ENCODE measurements at regions not wholly inside any gene's neighbourhood (a gene's known extent, or its start where the extent isn't known, plus 50 kb on each side); places are given as distances from the start of the nearest gene placed in this dataset.

DNA sequence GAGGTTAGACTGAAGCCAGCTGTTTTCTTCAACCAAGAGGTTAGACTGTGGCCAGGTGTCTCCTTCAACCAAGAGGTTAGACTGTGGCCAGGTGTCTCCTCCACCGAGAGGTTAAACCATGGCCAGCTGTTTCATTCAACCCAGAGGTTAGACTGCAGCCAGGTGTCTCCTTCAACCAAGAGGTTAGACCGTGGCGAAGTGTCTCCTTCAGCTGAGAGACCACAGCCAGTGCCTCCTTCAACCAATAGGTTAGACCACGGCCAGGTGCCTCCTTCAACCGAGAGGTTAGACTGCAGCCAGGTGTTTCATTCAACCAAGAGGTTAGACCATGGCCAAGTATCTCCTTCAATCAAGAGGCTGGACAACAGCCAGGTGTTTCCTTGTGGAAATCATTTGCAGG is 498.1 kb downstream of the TBC1D22A start:
- TF ChIP-seq, protein P1, sequence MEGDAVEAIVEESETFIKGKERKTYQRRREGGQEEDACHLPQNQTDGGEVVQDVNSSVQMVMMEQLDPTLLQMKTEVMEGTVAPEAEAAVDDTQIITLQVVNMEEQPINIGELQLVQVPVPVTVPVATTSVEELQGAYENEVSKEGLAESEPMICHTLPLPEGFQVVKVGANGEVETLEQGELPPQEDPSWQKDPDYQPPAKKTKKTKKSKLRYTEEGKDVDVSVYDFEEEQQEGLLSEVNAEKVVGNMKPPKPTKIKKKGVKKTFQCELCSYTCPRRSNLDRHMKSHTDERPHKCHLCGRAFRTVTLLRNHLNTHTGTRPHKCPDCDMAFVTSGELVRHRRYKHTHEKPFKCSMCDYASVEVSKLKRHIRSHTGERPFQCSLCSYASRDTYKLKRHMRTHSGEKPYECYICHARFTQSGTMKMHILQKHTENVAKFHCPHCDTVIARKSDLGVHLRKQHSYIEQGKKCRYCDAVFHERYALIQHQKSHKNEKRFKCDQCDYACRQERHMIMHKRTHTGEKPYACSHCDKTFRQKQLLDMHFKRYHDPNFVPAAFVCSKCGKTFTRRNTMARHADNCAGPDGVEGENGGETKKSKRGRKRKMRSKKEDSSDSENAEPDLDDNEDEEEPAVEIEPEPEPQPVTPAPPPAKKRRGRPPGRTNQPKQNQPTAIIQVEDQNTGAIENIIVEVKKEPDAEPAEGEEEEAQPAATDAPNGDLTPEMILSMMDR (conservative IDR thresholded peaks at IDR 0.05) = no peak
- H3K27ac ChIP-seq = no peak overlapping the region

DNA sequence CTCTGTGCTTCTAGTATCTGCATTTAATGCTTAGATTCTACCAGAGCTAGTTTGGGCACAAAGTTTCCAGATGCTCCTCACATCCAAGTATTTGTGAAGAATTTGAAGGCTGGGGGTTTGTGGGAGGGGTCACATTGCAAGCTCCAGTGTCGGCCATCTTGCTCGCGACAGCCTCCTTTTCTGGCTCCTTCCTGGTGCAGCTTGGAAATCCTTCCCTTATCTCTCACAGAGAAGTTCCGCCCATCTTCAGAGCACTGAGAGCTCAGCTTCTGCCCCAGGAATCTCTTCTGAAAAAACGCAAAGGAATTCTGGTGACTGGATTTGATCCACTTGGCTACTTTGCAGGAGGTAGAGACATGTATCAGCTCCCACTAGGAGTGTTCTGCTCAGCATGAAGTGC is 497.5 kb downstream of the TBC1D22A start:
- TF ChIP-seq, protein P1 (conservative IDR thresholded peaks at IDR 0.05) = no peak
- H3K27ac ChIP-seq = no peak overlapping the region

DNA sequence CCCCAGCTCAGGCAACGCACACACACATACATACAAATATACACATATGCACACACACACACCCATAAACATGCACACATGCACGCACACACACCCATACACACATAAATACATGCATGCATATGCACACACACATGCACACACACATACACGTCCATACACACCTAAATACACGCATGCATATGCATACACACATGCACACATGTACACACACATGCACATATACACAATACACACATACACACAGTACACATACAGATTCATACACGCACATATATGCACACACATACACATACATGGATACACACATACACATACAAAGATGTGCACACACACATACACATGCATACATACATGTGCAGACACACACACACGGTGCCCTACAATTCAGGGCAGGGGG is 496.6 kb downstream of the TBC1D22A start:
- TF ChIP-seq, protein P1 (conservative IDR thresholded peaks at IDR 0.05) = no peak
- no peak overlapping the region for H3K27ac ChIP-seq

DNA sequence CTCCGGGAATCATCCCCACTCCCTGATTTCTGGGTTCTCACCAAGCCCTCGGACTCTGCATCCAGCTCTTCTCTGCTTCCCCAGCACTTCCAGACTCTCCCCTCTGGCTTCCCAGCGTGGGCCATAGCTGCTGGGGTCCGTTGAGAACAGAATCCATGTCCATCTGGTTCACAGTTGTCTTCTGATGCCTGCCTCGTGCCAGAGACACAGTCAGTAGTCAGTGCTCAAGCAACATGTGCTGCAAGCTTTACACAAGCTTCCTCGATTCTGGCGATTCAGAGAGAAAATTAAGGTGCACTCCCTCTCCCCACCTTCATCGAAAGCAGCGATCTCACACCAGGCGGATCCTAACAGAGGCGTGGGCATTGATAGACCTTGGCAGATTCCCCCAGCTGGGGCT is 495.5 kb downstream of the TBC1D22A start:
- TF ChIP-seq, protein P1 (conservative IDR thresholded peaks at IDR 0.05) = no peak
- no peak overlapping the region for H3K27ac ChIP-seq

DNA sequence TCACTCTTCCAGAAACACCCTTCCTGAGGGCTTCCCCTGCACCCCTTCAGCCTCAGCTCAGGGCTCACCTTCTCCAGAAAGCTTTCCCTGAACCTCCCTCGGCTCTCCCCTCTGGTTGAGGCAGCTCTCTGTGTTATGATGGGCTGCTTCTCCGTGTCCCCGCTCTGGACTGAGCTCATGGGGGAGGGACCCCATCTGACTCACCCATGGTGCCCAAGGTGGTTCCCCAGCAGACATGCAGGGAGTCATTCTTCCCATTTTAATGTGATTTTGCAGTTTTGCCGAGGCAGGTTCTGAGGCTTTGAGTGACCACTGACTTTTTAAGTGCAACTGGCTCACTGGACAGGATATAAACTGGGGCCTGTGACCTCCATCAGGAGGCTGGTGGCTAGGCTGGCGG is 495.1 kb downstream of the TBC1D22A start:
- no peak overlapping the region for H3K27ac ChIP-seq
- TF ChIP-seq, protein P1 (conservative IDR thresholded peaks at IDR 0.05) = no peak

DNA sequence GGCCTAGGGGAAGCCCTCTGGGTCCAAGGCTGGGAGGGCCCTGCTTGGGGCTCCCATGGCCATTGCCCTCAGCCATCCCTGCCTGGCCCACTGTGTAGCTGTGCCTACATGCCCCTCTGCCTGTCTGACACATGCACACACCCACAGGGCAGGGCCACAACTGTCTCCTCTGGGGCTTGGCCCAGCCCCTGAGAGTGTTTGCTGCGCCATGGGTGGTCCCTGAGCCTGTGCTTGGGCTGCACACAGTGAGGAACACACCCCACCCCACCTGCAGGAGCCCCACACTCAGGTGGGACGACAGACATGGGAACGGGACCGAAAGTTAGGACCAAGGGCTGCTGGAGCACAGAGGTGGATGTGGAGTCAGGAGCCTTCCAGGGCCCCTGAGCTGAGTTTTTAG is 489.5 kb downstream of the TBC1D22A start:
- TF ChIP-seq, protein P1 (conservative IDR thresholded peaks at IDR 0.05) = no peak
- H3K27ac ChIP-seq = no peak overlapping the region

DNA sequence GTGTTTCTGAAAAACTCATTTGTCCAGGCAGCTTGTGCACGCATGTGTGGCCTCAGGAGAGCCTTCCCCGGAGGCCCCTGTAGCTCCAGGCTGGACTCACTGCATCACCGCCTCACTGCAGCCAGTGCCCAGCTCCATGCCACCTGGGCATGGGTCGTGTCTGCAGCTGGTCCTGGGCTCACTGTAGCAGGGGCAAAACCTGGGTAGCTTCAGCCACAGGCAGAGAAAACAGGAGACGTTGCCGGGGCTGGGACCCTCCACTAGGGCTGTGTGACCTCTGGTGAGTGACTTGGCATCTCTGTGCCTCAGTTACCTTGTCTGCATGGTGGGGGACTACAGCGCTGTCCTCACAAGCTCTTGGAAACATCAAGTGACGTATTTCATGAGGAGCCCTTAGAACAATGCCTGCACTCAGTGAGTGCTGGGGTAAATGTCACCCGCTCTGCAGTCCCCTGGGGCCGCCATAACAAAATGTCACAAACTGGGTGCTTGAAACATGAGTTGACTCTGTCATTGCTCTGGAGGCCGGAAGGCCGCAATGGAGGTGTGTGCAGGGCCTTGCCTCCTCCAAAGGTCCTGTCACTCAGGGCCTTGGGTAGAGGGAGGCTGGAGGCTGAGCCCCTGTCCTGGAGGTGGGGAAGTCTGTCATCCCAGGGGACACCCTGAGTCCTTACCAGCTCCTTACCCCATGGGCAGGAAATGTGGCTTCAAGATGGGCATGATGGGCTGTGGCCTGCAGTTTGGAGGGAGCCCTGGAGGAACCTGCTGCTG is 488.7 kb downstream of the TBC1D22A start:
- TF ChIP-seq, protein P1 (conservative IDR thresholded peaks at IDR 0.05) = no peak
- no peak overlapping the region for H3K27ac ChIP-seq

Measured in VCaP (cell line).